AG04450 (cell line): ENCODE measurements at regions not wholly inside any gene's neighbourhood (a gene's known extent, or its start where the extent isn't known, plus 50 kb on each side); places are given as distances from the start of the nearest gene placed in this dataset.

Experiments
- CTCF ChIA-PET: fragments of 300-600, 350-600 bp; formaldehyde crosslinking; extraction: SDS; loops from one replicate; lab custom pipeline; 2022; ENCODE audit warnings: antibody characterized with exemption, inconsistent platforms; lab: Charles Lee
- POLR2A ChIA-PET: fragments of 350-600 bp; formaldehyde crosslinking; extraction: SDS; loops from one replicate; lab custom pipeline; 2021; ENCODE audit warnings: antibody characterized with exemption, inconsistent platforms; lab: Yijun Ruan, JAX
- DNase-seq: peaks from one replicate; pipeline ENCODE4 v3.0.0-alpha.2; 2011; ENCODE audit warnings: low read depth, low spot score
- H3K27ac ChIP-seq: one replicate; pipeline ENCODE4 v1.5.1; 2012; ENCODE audit warnings: low read depth, low read length, control low read depth
- H3K27me3 ChIP-seq: one replicate; pipeline ENCODE4 v1.6.0; 2012; ENCODE audit warnings: low read length; ENCODE audit not compliant: control insufficient read depth, insufficient read depth
- H3K4me3 ChIP-seq: 2 replicates; pipeline ENCODE4 v1.5.1; 2011; ENCODE audit warnings: mild to moderate bottlenecking, low read depth, low read length, control low read depth
- H3K9me3 ChIP-seq: 2 replicates; pipeline ENCODE4 v1.5.1; 2012; ENCODE audit warnings: low read length; ENCODE audit not compliant: control insufficient read depth, insufficient read depth
- TF ChIP-seq, protein P1 (sequence below): IDR thresholded peaks from 2 replicates; pipeline ENCODE4 v1.5.1; 2011; ENCODE audit warnings: low read depth, low read length, control low read depth, inconsistent platforms

DNA sequence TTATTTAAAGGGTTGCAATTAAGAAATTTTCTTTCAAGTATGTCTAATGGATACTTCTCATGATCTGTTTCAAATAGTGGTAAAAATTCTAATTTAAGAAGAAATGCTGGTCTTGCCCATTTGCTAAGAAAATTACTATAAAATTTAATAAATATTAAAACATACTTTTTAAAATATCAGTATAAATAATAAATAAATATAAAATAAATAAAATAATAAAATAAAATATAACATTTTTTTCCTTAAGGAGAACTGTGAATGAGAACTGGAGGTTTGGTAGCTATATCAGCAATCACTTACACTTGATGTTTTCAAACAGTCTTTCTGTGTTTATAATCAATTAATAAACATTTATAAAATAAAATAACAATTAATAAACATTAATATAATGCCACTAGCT, 266.1 kb downstream of the HGF start:
- Histone ChIP-seq H3K4me3 (no peak overlapping the region), H3K9me3 (no peaks in the 10 kb centered on the region), H3K27me3 (no peaks in the 10 kb centered on the region), H3K27ac (no peak overlapping the region)
- POLR2A ChIA-PET: no interaction called here
- CTCF ChIA-PET: interaction anchor here (1.7 kb wide), 1 partner anchor 1226 kb away, joined by 5 read pairs; no protein-coding TSS in a partner anchor
- no peak for DNase-seq
- TF ChIP-seq, protein P1, sequence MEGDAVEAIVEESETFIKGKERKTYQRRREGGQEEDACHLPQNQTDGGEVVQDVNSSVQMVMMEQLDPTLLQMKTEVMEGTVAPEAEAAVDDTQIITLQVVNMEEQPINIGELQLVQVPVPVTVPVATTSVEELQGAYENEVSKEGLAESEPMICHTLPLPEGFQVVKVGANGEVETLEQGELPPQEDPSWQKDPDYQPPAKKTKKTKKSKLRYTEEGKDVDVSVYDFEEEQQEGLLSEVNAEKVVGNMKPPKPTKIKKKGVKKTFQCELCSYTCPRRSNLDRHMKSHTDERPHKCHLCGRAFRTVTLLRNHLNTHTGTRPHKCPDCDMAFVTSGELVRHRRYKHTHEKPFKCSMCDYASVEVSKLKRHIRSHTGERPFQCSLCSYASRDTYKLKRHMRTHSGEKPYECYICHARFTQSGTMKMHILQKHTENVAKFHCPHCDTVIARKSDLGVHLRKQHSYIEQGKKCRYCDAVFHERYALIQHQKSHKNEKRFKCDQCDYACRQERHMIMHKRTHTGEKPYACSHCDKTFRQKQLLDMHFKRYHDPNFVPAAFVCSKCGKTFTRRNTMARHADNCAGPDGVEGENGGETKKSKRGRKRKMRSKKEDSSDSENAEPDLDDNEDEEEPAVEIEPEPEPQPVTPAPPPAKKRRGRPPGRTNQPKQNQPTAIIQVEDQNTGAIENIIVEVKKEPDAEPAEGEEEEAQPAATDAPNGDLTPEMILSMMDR: no peak

DNA sequence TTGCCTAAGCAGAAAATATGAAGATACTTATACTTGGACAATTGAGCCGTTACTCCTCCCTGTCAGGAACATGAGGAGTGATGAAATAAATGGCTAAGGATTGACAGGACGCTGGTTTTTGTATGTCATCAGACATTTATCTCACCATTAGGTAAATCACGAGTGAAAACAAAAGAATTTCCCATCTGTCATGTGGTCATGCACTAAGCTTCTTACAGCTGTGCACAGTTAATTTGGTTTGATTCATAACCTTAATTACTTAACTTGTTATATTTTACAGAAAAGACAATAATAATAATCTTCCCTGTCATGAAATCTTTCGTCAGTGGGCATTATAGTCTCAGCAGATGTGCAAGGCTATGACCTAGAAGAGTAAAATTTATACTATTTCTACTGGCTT, 266.5 kb downstream of the HGF start:
- DNase-seq: no peak
- CTCF ChIA-PET: interaction anchor here (1.7 kb wide), 1 partner anchor 1226 kb away, joined by 5 read pairs; no protein-coding TSS in a partner anchor
- no peak overlapping the region for H3K4me3 ChIP-seq
- no peaks in the 10 kb centered on the region for H3K27me3 ChIP-seq
- POLR2A ChIA-PET: no interaction called here
- TF ChIP-seq, protein P1: no peak
- no peaks in the 10 kb centered on the region for H3K9me3 ChIP-seq
- H3K27ac ChIP-seq: no peak overlapping the region

DNA sequence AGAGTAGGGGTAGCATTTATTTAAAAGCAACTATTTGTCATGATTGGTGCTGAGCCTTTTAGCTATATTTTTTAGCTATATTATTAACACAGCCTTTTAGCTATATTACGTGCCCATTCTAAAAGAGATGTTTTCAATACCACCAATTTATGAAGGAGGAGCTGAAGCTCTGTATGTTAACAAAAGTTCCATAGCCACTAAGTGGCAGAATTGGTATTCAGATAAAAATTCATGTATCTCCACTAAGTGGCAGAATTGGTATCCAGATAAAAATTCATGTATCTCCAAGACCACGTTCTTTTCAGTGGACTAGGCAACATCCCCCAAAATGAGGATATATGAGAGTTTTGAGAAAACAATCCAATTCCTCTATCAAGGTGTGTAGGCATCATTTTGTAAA, 268.6 kb downstream of the HGF start:
- TF ChIP-seq, protein P1: peak; percentile 50
- Histone ChIP-seq H3K9me3 (no peaks in the 10 kb centered on the region), H3K4me3 (no peak overlapping the region), H3K27me3 (no peaks in the 10 kb centered on the region), H3K27ac (no peak overlapping the region)
- ChIA-PET CTCF (interaction anchor here (0.6 to 4.7 kb wide), 44 partner anchors 10 to 1227 kb away, joined by 3 to 132 read pairs (median 4); partner anchors contain the start of gene HGF), POLR2A (interaction anchor here (1.0 kb wide), 1 partner anchor 117 kb away, joined by 3 read pairs; no protein-coding TSS in a partner anchor)
- DNase-seq: peak; percentile 23

DNA sequence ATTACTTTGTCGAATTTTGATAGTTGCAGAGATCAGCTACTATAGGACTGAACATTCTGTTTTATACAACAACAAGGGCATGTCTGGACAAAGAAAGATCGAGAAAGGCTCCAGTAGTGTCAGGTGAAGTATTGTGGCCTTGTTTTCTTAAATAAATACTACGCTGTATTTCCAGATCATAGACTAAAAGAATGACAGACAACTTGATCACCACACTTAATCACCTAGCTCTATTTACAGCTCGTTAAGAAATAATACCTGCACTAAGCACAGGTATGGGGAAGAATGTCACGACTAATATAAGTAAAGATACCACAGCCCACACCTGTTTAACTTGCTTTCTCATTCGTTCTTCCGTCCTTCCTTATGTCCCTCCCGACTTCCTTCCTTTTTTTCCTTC, 269.2 kb downstream of the HGF start:
- ChIA-PET CTCF (interaction anchor here (0.6 to 4.7 kb wide), 53 partner anchors 10 to 1228 kb away, joined by 3 to 132 read pairs (median 4); partner anchors contain the start of gene HGF), POLR2A (no interaction called here)
- no peak overlapping the region for H3K27ac ChIP-seq
- TF ChIP-seq, protein P1: no peak
- no peak for DNase-seq
- H3K27me3 ChIP-seq: no peaks in the 10 kb centered on the region
- H3K9me3 ChIP-seq: no peaks in the 10 kb centered on the region
- no peak overlapping the region for H3K4me3 ChIP-seq

DNA sequence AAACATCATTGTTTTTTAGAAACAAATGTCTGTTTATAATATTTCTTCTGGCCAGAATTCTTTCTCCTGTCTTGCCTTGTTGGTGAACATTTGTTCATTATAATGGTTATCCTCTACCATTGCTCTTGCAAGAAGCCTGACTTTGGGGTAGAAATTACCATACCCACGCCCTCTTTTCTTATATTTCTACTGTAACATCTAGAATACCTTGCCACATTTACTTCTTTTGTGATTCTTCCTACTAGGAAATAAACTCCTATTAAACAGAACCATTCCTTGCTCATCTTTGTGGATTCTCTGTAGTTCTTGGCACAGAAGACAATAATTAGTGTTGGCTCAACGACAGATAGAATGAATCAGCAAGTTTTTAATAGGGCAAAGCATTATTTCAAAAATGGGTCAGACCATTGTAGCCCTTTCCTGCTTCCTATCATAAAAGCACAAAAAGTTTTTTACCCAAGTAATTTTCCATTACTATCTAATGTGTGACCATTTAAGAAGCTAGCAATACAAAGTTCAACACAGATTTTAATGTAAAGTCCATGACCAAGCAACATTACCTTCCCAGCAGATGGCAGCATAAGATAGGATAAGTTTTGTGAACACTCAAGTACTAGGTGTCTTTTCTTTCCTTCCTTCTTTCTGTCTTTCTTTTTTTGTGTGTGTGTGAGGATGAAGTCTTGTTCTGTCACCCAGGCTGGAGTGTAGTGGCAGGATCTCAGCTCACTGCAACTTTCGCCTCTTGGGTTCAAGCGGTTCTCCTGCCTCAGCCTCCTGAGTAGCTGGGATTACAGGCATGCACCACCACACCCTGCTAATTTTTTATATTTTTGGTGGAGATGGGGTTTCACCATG, 270.4 kb downstream of the HGF start:
- Histone ChIP-seq H3K27me3 (no peaks in the 10 kb centered on the region), H3K9me3 (no peaks in the 10 kb centered on the region), H3K27ac (no peak overlapping the region), H3K4me3 (no peak overlapping the region)
- ChIA-PET CTCF (interaction anchor here (0.6 to 4.7 kb wide), 34 partner anchors 9 to 1241 kb away, joined by 3 to 132 read pairs (median 6); partner anchors contain the start of gene HGF), POLR2A (interaction anchor here (0.7 kb wide), 1 partner anchor 243 kb away, joined by 4 read pairs; no protein-coding TSS in a partner anchor)
- TF ChIP-seq, protein P1: peak; percentile 68
- DNase-seq: peak; percentile 72
